ENCODE measurements at regions not wholly inside any gene's neighbourhood (a gene's known extent, or its start where the extent isn't known, plus 50 kb on each side); places are given as distances from the start of the nearest gene placed in this dataset.

DNA sequence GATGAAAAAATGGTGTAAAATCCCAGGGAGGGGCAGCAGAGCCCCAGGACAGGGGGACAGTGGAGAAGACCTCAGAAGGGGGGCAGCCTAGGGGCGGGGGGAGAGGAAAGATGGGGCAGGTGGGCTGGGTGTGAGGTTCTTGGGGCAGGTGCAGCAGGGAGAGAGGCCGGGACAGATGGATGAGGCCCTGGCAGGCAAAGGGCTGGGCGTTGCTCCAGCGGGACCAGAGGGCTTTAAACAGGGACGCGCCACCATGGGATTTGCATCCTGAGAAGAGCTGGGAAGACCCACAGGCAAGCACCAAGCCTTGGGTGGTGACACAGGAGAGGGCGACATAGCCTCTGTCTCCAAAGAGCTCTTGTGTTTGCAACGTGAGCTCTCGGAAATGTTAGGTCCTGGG lies 1342.8 kb downstream of the TBC1D22A start:
- H3K27ac ChIP-seq (ENCODE audit: low read length): no peak overlapping the region
- H3K36me3 ChIP-seq (ENCODE audit: control insufficient read depth in 1 of 2, insufficient read depth in 2 of 2, low read length in 2 of 2): no peaks in the 10 kb centered on the region
- H3K27me3 ChIP-seq (ENCODE audit: low read depth, low read length): no peaks in the 10 kb centered on the region
- no peak overlapping the region for H3K4me3 ChIP-seq (ENCODE audit: low read depth in 1 of 2, low read length in 2 of 2)
- H3K9me3 ChIP-seq (ENCODE audit: control insufficient read depth in 1 of 2, low read length in 2 of 2): peaks cover 0 to 9% of the 10 kb centered on the region in 2 donors
- H3K4me1 ChIP-seq (ENCODE audit: control insufficient read depth in 1 of 2, insufficient read depth in 2 of 2, low read length in 2 of 2): no peaks in the 10 kb centered on the region

DNA sequence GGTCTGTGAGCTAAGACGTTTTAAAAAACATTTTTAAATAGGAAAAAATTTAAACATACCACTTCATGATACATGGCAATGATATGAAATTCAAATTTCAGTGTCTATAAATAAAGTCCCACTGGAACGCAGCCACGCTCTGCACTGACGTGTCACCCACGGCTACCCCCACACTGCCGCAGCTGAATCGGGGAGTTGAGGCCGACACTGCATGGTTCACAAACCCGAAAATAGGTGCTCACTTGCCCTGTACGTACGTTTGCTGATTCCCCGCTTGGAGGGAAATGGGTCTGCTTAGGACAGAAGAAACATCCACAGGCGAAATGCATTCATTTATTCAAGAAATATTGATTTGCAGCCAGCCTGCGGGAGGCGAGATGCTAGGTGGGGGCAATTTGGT lies 1342.3 kb downstream of the TBC1D22A start:
- Histone ChIP-seq H3K27me3 (ENCODE audit: low read depth, low read length) (no peaks in the 10 kb centered on the region), H3K27ac (ENCODE audit: low read length) (no peak overlapping the region)

DNA sequence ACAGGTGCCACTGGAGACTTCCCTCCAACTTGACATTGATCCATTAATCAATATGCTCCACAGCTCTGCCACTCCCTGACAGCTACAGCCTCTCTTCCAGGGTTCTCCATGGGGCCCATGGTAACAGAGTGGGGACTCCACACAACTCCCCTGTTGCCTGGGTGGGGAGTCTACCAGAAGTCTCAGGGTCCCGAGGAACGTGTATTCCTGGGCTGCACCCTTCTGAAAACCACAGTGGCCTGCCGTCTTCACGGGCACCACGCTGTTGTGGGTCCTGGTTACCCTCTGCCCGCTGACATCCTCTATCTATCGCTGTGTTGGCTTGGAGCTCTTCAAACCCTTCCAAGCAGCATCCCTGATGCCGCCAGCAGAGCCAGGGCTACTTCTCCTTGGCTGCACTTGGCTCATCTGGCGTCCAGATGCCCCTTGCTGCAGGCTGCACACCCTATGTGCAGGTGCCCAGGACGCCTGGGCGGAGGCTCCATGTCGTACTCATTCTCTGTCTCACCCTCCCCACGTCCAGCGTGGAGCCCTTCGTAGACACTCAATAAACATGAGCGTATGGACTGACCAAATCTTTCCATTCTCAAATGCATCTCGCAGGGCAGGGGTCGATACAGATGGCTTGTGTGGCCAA lies 1341.8 kb downstream of the TBC1D22A start:
- Histone ChIP-seq H3K36me3 (ENCODE audit: control insufficient read depth in 1 of 2, insufficient read depth in 2 of 2, low read length in 2 of 2) (no peaks in the 10 kb centered on the region), H3K4me1 (ENCODE audit: control insufficient read depth in 1 of 2, insufficient read depth in 2 of 2, low read length in 2 of 2) (no peaks in the 10 kb centered on the region), H3K9me3 (ENCODE audit: control insufficient read depth in 1 of 2, low read length in 2 of 2) (peaks cover 0 to 9% of the 10 kb centered on the region in 2 donors), H3K4me3 (ENCODE audit: low read depth in 1 of 2, low read length in 2 of 2) (no peak overlapping the region), H3K27ac (ENCODE audit: low read length) (no peak overlapping the region), H3K27me3 (ENCODE audit: low read depth, low read length) (no peaks in the 10 kb centered on the region)

More for the DNA sequence above, 1342.3 kb downstream of the TBC1D22A start:
- peaks cover 0 to 9% of the 10 kb centered on the region in 2 donors for H3K9me3 ChIP-seq (ENCODE audit: control insufficient read depth in 1 of 2, low read length in 2 of 2)
- no peaks in the 10 kb centered on the region for H3K4me1 ChIP-seq (ENCODE audit: control insufficient read depth in 1 of 2, insufficient read depth in 2 of 2, low read length in 2 of 2)
- no peaks in the 10 kb centered on the region for H3K36me3 ChIP-seq (ENCODE audit: control insufficient read depth in 1 of 2, insufficient read depth in 2 of 2, low read length in 2 of 2)
- H3K4me3 ChIP-seq (ENCODE audit: low read depth in 1 of 2, low read length in 2 of 2): no peak overlapping the region

DNA sequence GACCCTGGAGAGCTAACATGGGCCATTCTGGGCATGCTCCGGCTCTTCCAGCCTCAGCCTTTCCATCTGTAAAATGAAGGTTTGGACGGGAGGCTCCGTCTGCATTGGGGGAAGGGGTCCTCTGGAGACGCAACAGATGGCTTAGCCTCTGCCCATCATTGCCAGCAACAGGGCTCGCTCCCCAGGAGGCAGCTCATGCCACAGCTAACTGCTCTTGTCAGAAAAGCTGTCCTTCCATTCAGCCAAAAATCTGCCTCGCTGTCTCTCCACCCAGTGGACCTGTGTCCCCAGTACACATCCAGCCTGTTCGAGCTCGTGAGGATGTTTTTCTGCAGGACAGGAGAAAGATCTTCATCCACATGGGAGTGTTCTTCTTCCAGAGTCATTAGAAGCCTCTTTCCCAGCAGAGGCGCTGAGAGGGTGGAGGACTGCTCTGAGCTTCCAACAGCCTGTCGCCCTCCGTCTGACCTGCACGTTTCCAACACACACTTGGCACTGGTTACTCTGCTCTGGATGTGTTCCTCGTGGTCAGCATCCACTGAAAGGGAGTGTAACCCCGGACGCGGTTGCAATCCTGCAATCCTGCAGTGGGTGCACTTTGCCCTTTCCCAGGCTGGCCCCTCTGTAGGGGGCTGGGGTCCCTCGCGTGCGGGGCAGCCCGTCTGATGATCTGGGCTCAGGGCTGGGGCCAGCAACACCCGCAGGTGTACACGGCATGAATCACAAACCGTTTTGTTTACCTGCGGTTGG lies 1340.9 kb downstream of the TBC1D22A start:
- H3K36me3 ChIP-seq (ENCODE audit: control insufficient read depth in 1 of 2, insufficient read depth in 2 of 2, low read length in 2 of 2): no peaks in the 10 kb centered on the region
- no peak overlapping the region for H3K27ac ChIP-seq (ENCODE audit: low read length)
- no peaks in the 10 kb centered on the region for H3K27me3 ChIP-seq (ENCODE audit: low read depth, low read length)
- no peak overlapping the region for H3K4me3 ChIP-seq (ENCODE audit: low read depth in 1 of 2, low read length in 2 of 2)
- H3K9me3 ChIP-seq (ENCODE audit: control insufficient read depth in 1 of 2, low read length in 2 of 2): peaks cover 0 to 2% of the 10 kb centered on the region in 2 donors
- H3K4me1 ChIP-seq (ENCODE audit: control insufficient read depth in 1 of 2, insufficient read depth in 2 of 2, low read length in 2 of 2): no peaks in the 10 kb centered on the region

DNA sequence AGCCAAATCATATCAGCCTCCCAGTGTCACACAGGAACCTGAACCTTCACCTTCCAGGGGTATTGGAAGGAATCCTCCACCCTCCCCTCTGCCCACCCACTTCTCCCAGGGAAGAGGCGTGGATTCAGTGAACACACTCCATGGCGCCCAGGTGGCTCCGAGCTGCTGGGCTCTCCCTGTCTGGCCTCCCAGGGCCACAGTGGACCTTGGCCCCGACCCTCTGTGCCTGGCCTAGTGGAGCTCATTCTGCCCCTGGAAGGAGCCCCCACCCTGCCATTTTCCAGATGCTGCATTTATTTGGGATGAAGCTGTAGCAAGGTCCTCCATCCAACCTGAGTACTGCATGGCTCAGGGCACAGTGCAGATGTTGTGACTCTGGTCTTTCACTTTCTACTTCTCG lies 1340.1 kb downstream of the TBC1D22A start:
- no peaks in the 10 kb centered on the region for H3K36me3 ChIP-seq (ENCODE audit: control insufficient read depth in 1 of 2, insufficient read depth in 2 of 2, low read length in 2 of 2)
- no peaks in the 10 kb centered on the region for H3K4me1 ChIP-seq (ENCODE audit: control insufficient read depth in 1 of 2, insufficient read depth in 2 of 2, low read length in 2 of 2)
- H3K9me3 ChIP-seq (ENCODE audit: control insufficient read depth in 1 of 2, low read length in 2 of 2): no peaks in the 10 kb centered on the region
- no peak overlapping the region for H3K4me3 ChIP-seq (ENCODE audit: low read depth in 1 of 2, low read length in 2 of 2)
- no peaks in the 10 kb centered on the region for H3K27me3 ChIP-seq (ENCODE audit: low read depth, low read length)
- H3K27ac ChIP-seq (ENCODE audit: low read length): no peak overlapping the region

DNA sequence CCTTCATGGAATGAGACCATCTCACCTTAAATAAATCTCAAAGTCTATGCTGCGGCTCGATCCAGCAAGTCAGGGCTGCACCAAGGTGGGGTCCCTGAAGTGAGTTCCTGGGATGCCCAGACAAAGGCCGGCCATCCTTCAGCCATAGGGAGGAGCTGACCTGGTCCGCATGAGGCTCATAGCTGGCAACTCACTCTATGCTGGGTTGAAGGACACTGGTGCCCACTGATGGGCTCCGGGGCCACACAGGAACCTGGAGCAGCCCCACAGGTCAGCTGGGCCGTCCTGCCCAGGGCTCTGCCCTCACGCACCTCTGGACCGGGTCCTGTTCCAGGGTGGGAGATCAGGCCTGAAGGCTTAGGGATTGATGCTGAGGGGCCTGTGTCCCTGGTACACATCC lies 1339.3 kb downstream of the TBC1D22A start:
- no peak overlapping the region for H3K4me3 ChIP-seq (ENCODE audit: low read depth in 1 of 2, low read length in 2 of 2)
- no peaks in the 10 kb centered on the region for H3K4me1 ChIP-seq (ENCODE audit: control insufficient read depth in 1 of 2, insufficient read depth in 2 of 2, low read length in 2 of 2)
- H3K27me3 ChIP-seq (ENCODE audit: low read depth, low read length): no peaks in the 10 kb centered on the region
- H3K36me3 ChIP-seq (ENCODE audit: control insufficient read depth in 1 of 2, insufficient read depth in 2 of 2, low read length in 2 of 2): no peaks in the 10 kb centered on the region
- no peaks in the 10 kb centered on the region for H3K9me3 ChIP-seq (ENCODE audit: control insufficient read depth in 1 of 2, low read length in 2 of 2)
- H3K27ac ChIP-seq (ENCODE audit: low read length): no peak overlapping the region

DNA sequence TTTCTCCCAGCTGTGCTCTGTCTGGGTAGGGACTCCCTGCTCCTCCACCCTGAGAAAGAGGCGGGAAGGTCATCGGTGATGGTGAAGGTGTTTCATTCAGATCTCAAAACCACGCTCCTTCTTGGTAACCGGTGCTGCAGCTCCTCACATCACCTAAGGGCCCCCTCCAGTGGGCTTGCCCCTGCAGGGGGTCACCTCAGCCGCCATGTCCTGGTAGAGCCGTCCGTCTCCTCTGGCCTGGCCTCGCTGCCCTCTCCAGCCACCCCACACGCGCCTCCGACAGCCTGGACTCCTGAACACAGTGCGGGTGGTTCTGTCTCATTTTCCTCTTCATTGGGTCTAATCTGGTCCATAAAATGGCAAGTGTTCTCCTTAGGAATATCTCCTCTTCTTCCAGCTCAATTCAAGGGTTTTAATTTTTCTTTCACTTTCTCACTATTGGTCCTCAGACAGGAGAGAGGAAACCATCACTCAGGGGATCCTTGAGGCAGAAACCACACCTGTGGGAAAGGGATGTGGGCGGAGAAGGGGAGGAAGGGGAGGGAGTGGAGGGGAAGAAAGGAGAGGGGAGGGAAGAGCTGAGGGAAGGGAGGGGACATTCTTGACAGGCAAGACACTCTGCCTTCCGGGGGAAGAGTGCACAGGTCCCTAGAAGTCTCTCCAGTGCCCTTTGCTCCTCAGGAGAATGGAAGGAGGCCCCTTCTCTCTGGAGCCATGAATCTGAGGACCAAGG lies 1338.4 kb downstream of the TBC1D22A start:
- H3K4me3 ChIP-seq (ENCODE audit: low read depth in 1 of 2, low read length in 2 of 2): no peak overlapping the region
- no peaks in the 10 kb centered on the region for H3K36me3 ChIP-seq (ENCODE audit: control insufficient read depth in 1 of 2, insufficient read depth in 2 of 2, low read length in 2 of 2)
- H3K4me1 ChIP-seq (ENCODE audit: control insufficient read depth in 1 of 2, insufficient read depth in 2 of 2, low read length in 2 of 2): no peaks in the 10 kb centered on the region
- no peaks in the 10 kb centered on the region for H3K9me3 ChIP-seq (ENCODE audit: control insufficient read depth in 1 of 2, low read length in 2 of 2)
- no peak overlapping the region for H3K27ac ChIP-seq (ENCODE audit: low read length)
- H3K27me3 ChIP-seq (ENCODE audit: low read depth, low read length): no peaks in the 10 kb centered on the region

DNA sequence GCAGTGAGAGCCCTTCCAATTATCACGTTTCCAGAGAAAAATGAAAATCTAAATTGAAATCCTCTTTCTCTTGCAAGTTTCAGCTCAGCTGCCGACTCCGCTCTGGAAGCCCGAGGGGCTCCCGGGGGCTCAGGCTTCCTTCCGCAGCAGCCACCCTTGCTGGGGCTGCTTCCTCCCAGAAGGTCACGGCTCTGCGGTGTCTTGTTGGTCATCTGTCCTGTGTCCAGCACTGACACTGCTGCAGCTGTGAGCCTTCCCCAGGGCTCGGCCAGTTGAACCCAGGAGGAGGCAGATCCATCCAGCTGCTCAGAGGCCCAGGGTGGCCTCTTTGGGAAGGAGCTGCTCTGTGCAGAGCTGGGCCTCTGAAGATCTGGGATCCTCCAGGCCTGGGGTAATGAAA lies 1337.2 kb downstream of the TBC1D22A start:
- no peak overlapping the region for H3K27ac ChIP-seq (ENCODE audit: low read length)
- no peaks in the 10 kb centered on the region for H3K36me3 ChIP-seq (ENCODE audit: control insufficient read depth in 1 of 2, insufficient read depth in 2 of 2, low read length in 2 of 2)
- no peaks in the 10 kb centered on the region for H3K27me3 ChIP-seq (ENCODE audit: low read depth, low read length)
- H3K4me1 ChIP-seq (ENCODE audit: control insufficient read depth in 1 of 2, insufficient read depth in 2 of 2, low read length in 2 of 2): no peaks in the 10 kb centered on the region
- no peak overlapping the region for H3K4me3 ChIP-seq (ENCODE audit: low read depth in 1 of 2, low read length in 2 of 2)
- H3K9me3 ChIP-seq (ENCODE audit: control insufficient read depth in 1 of 2, low read length in 2 of 2): no peaks in the 10 kb centered on the region

DNA sequence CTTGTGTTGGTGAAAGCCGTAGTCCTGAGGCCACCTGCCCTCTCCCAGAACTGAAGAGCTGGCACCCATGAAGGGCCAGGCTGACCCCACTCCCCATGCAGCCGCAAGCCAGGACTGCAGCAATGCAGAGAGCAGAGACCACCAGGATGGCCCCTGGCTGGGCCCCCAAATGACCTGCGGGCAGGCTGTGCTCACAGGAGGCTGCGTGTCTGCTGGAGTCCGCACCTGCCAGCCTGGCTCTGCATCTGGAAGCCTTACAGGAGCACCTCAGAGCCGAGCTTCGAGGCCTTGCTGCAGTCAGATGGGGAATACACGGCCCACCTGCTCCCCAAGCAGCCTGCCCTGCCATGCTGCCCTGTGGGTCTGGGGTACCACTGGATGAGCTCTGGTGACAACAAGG lies 1336.8 kb downstream of the TBC1D22A start:
- Histone ChIP-seq H3K27ac (ENCODE audit: low read length) (no peak overlapping the region), H3K27me3 (ENCODE audit: low read depth, low read length) (no peaks in the 10 kb centered on the region), H3K9me3 (ENCODE audit: control insufficient read depth in 1 of 2, low read length in 2 of 2) (no peaks in the 10 kb centered on the region), H3K4me3 (ENCODE audit: low read depth in 1 of 2, low read length in 2 of 2) (no peak overlapping the region), H3K4me1 (ENCODE audit: control insufficient read depth in 1 of 2, insufficient read depth in 2 of 2, low read length in 2 of 2) (no peaks in the 10 kb centered on the region), H3K36me3 (ENCODE audit: control insufficient read depth in 1 of 2, insufficient read depth in 2 of 2, low read length in 2 of 2) (no peaks in the 10 kb centered on the region)

DNA sequence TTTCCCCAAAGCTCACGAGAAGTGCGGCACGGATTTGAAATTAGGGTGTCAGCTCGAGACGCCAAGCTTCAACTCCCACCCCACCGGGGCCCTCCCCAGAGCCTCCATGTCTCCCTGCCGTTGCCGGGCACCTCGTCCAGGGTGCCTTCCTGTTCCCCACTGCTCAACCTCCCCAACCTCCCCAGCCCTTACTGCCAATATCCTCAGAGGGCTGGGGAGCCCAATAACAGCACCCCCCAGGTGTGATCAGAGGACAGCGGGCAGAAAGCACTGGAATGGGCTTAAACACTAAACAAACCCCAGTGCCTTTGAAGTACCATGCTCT lies 1336.4 kb downstream of the TBC1D22A start:
- Histone ChIP-seq H3K4me1 (ENCODE audit: control insufficient read depth in 1 of 2, insufficient read depth in 2 of 2, low read length in 2 of 2) (no peaks in the 10 kb centered on the region), H3K27me3 (ENCODE audit: low read depth, low read length) (no peaks in the 10 kb centered on the region), H3K4me3 (ENCODE audit: low read depth in 1 of 2, low read length in 2 of 2) (no peak overlapping the region), H3K36me3 (ENCODE audit: control insufficient read depth in 1 of 2, insufficient read depth in 2 of 2, low read length in 2 of 2) (no peaks in the 10 kb centered on the region), H3K27ac (ENCODE audit: low read length) (no peak overlapping the region), H3K9me3 (ENCODE audit: control insufficient read depth in 1 of 2, low read length in 2 of 2) (no peaks in the 10 kb centered on the region)

DNA sequence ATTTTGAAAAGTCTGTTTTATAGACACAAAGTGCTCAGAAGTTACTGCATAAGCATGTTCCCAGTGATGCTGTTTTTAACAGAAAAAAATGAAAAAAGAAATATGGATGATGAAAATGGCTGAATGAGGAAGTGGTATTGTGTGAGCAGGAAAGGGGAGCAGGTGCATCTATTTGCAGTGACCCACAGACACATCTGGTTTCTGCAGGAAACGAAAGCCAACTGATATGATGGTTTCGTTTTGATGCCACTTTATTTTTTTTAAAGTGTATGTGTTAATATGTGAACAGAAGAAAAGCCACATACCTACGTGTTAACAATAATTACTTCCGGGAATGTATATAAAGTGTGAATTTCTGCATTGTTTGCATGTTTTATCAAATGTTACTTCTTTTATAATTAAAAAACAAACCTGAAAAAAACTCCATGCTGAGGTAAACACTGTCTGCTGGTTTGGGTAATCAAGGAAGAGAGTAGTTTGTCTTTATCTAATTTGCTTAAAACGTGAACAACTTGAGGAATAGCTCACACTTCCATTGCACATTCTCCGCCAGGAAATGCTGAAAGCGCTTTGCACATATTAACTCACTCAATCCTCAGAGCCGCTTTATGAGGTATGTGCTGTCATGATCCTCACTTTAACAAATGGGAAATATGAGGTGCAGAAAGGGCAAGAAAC lies 1335.9 kb downstream of the TBC1D22A start:
- Histone ChIP-seq H3K9me3 (ENCODE audit: control insufficient read depth in 1 of 2, low read length in 2 of 2) (no peaks in the 10 kb centered on the region), H3K36me3 (ENCODE audit: control insufficient read depth in 1 of 2, insufficient read depth in 2 of 2, low read length in 2 of 2) (no peaks in the 10 kb centered on the region), H3K4me3 (ENCODE audit: low read depth in 1 of 2, low read length in 2 of 2) (no peak overlapping the region), H3K27me3 (ENCODE audit: low read depth, low read length) (no peaks in the 10 kb centered on the region), H3K4me1 (ENCODE audit: control insufficient read depth in 1 of 2, insufficient read depth in 2 of 2, low read length in 2 of 2) (no peaks in the 10 kb centered on the region), H3K27ac (ENCODE audit: low read length) (no peak overlapping the region)

All from muscle layer of duodenum (tissue), 2 donors.